ENCODE measurements at regions not wholly inside any gene's neighbourhood (a gene's known extent, or its start where the extent isn't known, plus 50 kb on each side); places are given as distances from the start of the nearest gene placed in this dataset.

DNA sequence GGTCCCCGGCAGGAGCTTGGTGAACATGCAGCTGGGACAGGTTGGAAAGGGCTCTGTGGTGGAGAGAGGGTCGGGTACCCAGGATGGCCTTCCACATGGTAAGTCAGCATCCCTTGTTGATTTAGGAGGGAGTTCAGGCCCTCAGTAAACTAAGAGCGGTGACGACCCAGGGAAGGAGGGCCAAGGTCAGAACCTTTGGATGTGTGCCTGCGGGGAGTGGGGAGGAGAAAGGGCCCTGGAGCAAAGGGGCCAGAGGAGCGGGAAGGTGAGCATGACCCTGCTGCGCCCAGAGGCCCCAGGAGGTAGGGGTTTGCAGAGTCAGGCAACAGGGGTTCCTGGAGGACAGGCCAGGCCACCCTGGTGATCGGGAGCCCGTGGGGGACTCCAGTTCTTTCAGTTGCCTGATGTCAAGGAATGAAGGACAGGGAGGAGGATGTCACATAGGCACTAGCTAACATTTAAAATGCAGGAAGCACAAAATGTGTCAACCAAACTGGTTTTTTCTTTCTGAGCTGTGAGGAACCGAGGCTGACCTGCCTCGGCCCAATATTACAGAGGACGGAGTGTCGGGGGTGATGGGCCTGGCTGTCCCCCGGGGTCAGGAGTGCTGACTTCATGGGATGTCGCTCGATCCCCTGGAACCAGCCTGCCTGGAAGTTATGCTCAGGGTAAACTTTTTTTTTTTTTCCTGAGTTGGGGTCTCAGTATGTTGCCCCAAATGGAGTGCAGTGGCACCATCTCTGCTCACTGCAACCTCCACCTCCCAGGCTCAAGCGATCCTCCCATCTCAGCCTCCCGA, 117.4 kb upstream of the SLC45A1 start:
- H3K36me3 ChIP-seq = no peaks in the 10 kb centered on the region
- H3K27me3 ChIP-seq = no peaks in the 10 kb centered on the region
- H3K4me1 ChIP-seq = peaks cover 0 to 6% (median 6%) of the 10 kb centered on the region in 3 donors
- no peak overlapping the region for H3K4me3 ChIP-seq
- intact Hi-C loops (cut with DNase I) = no loop called here
- DNase-seq (no peak), ATAC-seq (no peak), FAIRE-seq (no peak)
- H3K27ac ChIP-seq = peak overlapping the region in 2 of 4 donors; percentile 78 to 81
- H3K9me3 ChIP-seq = no peaks in the 10 kb centered on the region
- TF ChIP-seq, protein P1, sequence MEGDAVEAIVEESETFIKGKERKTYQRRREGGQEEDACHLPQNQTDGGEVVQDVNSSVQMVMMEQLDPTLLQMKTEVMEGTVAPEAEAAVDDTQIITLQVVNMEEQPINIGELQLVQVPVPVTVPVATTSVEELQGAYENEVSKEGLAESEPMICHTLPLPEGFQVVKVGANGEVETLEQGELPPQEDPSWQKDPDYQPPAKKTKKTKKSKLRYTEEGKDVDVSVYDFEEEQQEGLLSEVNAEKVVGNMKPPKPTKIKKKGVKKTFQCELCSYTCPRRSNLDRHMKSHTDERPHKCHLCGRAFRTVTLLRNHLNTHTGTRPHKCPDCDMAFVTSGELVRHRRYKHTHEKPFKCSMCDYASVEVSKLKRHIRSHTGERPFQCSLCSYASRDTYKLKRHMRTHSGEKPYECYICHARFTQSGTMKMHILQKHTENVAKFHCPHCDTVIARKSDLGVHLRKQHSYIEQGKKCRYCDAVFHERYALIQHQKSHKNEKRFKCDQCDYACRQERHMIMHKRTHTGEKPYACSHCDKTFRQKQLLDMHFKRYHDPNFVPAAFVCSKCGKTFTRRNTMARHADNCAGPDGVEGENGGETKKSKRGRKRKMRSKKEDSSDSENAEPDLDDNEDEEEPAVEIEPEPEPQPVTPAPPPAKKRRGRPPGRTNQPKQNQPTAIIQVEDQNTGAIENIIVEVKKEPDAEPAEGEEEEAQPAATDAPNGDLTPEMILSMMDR (IDR thresholded peaks at IDR 0.05) = no peak
- 84 to 87% methylated on average over 18 of the region's 18 CpGs for WGBS, 2 donors

DNA sequence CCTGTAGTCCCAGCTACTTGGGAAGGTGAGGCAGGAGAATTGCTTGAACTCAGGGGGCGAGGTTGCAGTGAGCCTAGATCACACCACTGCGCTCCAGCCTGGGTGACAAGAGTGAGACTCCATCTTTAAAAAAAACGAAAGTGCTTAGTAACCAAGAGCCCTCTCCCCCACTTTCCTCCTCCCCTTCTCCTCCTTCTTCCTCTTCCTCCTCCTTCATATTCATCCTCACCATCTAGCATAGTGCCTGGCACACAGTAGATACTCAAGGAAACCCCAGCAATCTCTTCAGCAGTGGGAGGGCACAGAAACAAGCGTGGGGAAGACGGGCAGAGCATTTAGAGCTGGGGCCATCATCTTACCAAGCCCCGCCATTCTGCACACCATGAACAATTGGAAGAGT, 119.4 kb upstream of the SLC45A1 start:
- H3K36me3 ChIP-seq = no peaks in the 10 kb centered on the region
- peaks cover 0 to 6% (median 6%) of the 10 kb centered on the region in 3 donors for H3K4me1 ChIP-seq
- no peaks in the 10 kb centered on the region for H3K9me3 ChIP-seq
- TF ChIP-seq, protein P1 (IDR thresholded peaks at IDR 0.05) = no peak
- intact Hi-C loops (cut with DNase I) = no loop called here
- 90 to 96% methylated on average over 6 of the region's 6 CpGs for WGBS, 2 donors
- no peak overlapping the region for H3K4me3 ChIP-seq
- no peaks in the 10 kb centered on the region for H3K27me3 ChIP-seq
- DNase-seq (no peak), ATAC-seq (no peak), FAIRE-seq (no peak)
- no peak overlapping the region for H3K27ac ChIP-seq

DNA sequence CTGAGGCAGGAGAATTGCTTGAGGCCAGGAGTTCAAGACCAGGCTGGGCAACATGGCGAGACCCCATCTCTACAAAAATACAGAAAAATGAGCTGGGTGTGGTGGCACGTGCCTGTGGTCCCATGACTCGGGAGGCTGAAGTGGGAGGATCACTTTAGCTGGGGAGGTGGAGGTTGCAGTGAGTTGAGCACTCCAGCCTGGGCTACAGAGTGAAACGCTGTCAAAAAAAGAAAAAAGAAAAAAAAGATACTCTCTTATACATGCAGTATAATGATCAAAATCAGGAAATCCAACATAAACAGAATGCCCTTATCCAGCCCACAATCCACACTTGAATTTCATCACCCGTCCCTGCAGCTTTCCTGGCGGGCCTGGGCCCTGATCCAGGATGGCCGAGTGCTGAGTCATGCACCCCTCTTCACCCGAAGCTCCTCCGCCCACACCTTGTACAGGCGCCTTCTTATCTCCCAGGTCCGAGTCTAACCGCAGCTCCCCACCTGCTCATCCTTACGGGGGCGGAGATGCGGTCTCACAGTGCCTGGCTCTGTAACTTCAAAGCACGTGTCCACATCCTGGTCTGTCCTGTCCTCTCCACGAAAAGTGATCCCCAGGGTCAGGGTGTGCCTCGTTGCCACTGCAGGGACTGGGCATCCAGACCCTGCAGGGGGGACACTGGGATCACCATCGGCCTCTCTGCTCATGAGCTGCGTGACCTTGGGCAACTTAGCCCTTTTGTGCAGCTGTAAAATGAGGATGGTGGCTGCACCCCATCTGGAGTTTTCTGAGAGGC, 120.2 kb upstream of the SLC45A1 start:
- DNase-seq (peak in 4 of 6 donors; percentile 30 to 67 (median 55)), ATAC-seq (peak in 3 of 4 donors; percentile 37 to 58 (median 48)), FAIRE-seq (no peak)
- Histone ChIP-seq H3K4me3 (no peak overlapping the region), H3K27ac (peak overlapping the region in 1 of 4 donors; percentile 17), H3K9me3 (no peaks in the 10 kb centered on the region), H3K36me3 (no peaks in the 10 kb centered on the region), H3K4me1 (peaks cover 0 to 6% (median 6%) of the 10 kb centered on the region in 3 donors), H3K27me3 (no peaks in the 10 kb centered on the region)
- intact Hi-C loops (cut with DNase I) = no loop called here
- TF ChIP-seq, protein P1 (IDR thresholded peaks at IDR 0.05) = no peak
- WGBS, 2 donors = 52 to 57% methylated on average over 20 of the region's 20 CpGs

DNA sequence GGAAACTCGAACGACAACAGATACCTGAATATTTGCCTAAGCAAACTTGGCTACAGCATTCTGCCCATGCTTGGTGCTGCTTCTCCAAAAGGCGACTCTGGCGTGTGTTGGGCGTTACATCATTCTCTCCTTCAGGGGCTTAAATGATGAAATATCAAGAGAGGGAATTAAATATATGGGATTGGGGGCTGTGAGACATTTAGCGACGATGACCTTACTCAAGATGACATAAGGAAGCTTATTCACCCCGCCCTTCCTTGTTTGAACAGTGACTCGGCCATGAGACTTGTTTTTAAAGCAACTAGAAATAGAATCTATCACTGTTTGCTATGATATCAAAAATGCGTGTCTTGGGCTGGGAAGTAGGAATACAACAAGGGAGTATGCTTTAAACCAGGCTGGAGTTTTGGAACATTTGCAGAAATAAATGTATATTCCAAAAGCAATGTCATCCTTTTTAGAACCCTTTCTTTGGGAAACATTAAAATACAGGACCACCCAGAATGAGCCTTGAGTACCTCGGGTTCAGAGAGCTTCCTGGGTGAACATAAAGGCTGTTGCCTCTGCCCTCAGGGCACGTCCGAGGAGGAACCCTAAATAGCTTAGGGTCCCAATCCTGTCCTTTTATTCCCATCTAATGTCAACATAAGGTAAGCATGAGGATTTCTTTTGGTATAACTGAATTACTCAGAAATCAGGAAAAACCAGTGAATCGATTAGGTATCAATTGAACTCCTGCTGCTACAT, 123.3 kb upstream of the SLC45A1 start:
- Histone ChIP-seq H3K4me1 (peaks cover under 1 to 8% (median 6%) of the 10 kb centered on the region in 3 donors), H3K9me3 (no peaks in the 10 kb centered on the region), H3K27ac (no peak overlapping the region), H3K4me3 (no peak overlapping the region), H3K27me3 (no peaks in the 10 kb centered on the region), H3K36me3 (no peaks in the 10 kb centered on the region)
- 65 to 74% methylated on average over 14 of the region's 14 CpGs for WGBS, 2 donors
- peak in 1 of 6 donors; percentile 1 for DNase-seq
- intact Hi-C loops (cut with DNase I) = no loop called here
- TF ChIP-seq, protein P1 (IDR thresholded peaks at IDR 0.05) = no peak
- ATAC-seq = peak in 1 of 4 donors; percentile 21
- FAIRE-seq = no peak

All from pancreas (tissue), 10 donors.